K562 (cell line): ENCODE measurements at regions not wholly inside any gene's neighbourhood (a gene's known extent, or its start where the extent isn't known, plus 50 kb on each side); places are given as distances from the start of the nearest gene placed in this dataset.

Source experiments
- EZH2 ChIP-seq: IDR thresholded peaks from 2 replicates; pipeline ENCODE4 v1.6.1; 2012; ENCODE audit warnings: low read depth, mild to moderate bottlenecking, inconsistent platforms, low read length, borderline replicate concordance
- FOSL1 ChIP-seq: fragments of 200-800 bp; sonication (Bioruptor generic); conservative IDR thresholded peaks from 2 replicates; pipeline ENCODE4 v1.6.1; 2016; ENCODE audit warnings: missing genetic modification characterization, missing compliant biosample characterization
- FOXA1 ChIP-seq: fragments of 450-650 bp; IDR thresholded peaks from 2 replicates; pipeline ENCODE4 v1.6.1; 2016; ENCODE audit warnings: mild to moderate bottlenecking, borderline replicate concordance
- GTF2E2 ChIP-seq: fragments of 200-800 bp; sonication (Bioruptor generic); IDR thresholded peaks from 2 replicates; pipeline ENCODE4 v1.6.1; 2016; ENCODE audit warnings: missing genetic modification characterization, missing compliant biosample characterization
- JUNB ChIP-seq: fragments of 450-650 bp; formaldehyde crosslinking; conservative IDR thresholded peaks from 2 replicates; pipeline ENCODE4 v1.4.0; 2020; ENCODE audit warnings: mild to moderate bottlenecking
- MEIS2 ChIP-seq: fragments of 450-650 bp; IDR thresholded peaks from 2 replicates; pipeline ENCODE4 v1.6.1; 2014; ENCODE audit warnings: mild to moderate bottlenecking; ENCODE audit not compliant: partially characterized antibody
- POLR2A ChIP-seq: fragments of 450-650 bp; conservative IDR thresholded peaks from 2 replicates; pipeline ENCODE4 v1.6.1; 2016
- TFAM ChIP-seq: fragments of 250-450 bp; sonication (Bioruptor Pico); conservative IDR thresholded peaks from 2 replicates; pipeline ENCODE4 v1.5.0; 2021; ENCODE audit warnings: mild to moderate bottlenecking, moderate library complexity
- ZFP36 ChIP-seq: fragments of 150-350 bp; IDR thresholded peaks from 2 replicates; pipeline ENCODE4 v1.6.1; 2018; ENCODE audit warnings: low read length, low read depth; ENCODE audit not compliant: partially characterized antibody
- ZFX ChIP-seq: sonication (generic); formaldehyde crosslinking; IDR thresholded peaks from 2 replicates; pipeline ENCODE4 v1.8.0; 2022; ENCODE audit warnings: mild to moderate bottlenecking, missing genetic modification reagents, moderate library complexity
- ZNF24 ChIP-seq: fragments of 450-650 bp; IDR thresholded peaks from 2 replicates; pipeline ENCODE4 v1.6.1; 2016
- ZNF311 ChIP-seq: fragments of 250-450 bp; sonication (Bioruptor Pico); IDR thresholded peaks from 2 replicates; pipeline ENCODE4 v1.4.0; 2020; ENCODE audit warnings: mild to moderate bottlenecking, moderate library complexity
- TF ChIP-seq, protein P1 (sequence below), 3 experiments: IDR thresholded peaks in 2 of 3; conservative IDR thresholded peaks in 1 of 3; 2 replicates each; pipeline ENCODE4 v1.5.1; 2011 to 2012; ENCODE audit warnings: low read length in 3 of 3, mild to moderate bottlenecking in 3 of 3, control low read depth in 2 of 3, improper control_type of control experiment in 1 of 3, inconsistent platforms in 1 of 3, low read depth in 1 of 3, mixed read lengths in 1 of 3, moderate library complexity in 1 of 3; ENCODE audit not compliant: insufficient read depth in 2 of 3

DNA sequence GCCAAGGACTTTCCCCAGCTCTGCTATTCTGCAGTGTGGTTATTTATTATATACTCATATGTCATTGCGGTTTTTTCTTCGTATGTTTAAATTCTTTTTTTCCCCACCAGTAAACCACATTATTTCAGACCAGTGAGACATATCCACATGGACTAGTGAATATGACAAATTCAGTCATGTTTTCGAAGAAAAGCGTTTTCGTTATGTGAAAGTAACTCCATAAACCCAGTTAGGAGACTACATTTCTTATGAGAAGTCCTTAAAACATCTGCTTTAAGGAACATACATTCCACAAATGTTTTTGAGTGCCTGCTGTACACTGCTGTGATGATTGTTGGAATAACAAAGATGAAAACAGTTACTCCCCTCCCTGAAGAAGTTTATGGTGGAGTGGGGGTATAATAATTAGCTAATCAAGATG is 591.8 kb upstream of the CLINT1 start:
- no peak for TF ChIP-seq ZNF311 (CRISPR knock-in tag)
- no peak for TF ChIP-seq ZNF24
- TF ChIP-seq GTF2E2 (tag) = no peak
- TF ChIP-seq EZH2 = no peak
- no peak for TF ChIP-seq FOSL1 (tag)
- TF ChIP-seq JUNB (CRISPR knock-in tag) = no peak
- no peak for TF ChIP-seq ZFP36
- TF ChIP-seq ZFX = no peak
- no peak for TF ChIP-seq POLR2A
- TF ChIP-seq, protein P1, sequence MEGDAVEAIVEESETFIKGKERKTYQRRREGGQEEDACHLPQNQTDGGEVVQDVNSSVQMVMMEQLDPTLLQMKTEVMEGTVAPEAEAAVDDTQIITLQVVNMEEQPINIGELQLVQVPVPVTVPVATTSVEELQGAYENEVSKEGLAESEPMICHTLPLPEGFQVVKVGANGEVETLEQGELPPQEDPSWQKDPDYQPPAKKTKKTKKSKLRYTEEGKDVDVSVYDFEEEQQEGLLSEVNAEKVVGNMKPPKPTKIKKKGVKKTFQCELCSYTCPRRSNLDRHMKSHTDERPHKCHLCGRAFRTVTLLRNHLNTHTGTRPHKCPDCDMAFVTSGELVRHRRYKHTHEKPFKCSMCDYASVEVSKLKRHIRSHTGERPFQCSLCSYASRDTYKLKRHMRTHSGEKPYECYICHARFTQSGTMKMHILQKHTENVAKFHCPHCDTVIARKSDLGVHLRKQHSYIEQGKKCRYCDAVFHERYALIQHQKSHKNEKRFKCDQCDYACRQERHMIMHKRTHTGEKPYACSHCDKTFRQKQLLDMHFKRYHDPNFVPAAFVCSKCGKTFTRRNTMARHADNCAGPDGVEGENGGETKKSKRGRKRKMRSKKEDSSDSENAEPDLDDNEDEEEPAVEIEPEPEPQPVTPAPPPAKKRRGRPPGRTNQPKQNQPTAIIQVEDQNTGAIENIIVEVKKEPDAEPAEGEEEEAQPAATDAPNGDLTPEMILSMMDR (IDR thresholded peaks at IDR 0.05 in 2 of 3, conservative IDR thresholded peaks at IDR 0.05 in 1 of 3; ENCODE audit: insufficient read depth in 2 of 3, low read depth in 1 of 3, low read length in 3 of 3) = no peak
- TF ChIP-seq TFAM (CRISPR knock-in tag) = no peak
- no peak for TF ChIP-seq FOXA1
- TF ChIP-seq MEIS2 = no peak
